ENCODE measurements at regions not wholly inside any gene's neighbourhood (a gene's known extent, or its start where the extent isn't known, plus 50 kb on each side); places are given as distances from the start of the nearest gene placed in this dataset.

DNA sequence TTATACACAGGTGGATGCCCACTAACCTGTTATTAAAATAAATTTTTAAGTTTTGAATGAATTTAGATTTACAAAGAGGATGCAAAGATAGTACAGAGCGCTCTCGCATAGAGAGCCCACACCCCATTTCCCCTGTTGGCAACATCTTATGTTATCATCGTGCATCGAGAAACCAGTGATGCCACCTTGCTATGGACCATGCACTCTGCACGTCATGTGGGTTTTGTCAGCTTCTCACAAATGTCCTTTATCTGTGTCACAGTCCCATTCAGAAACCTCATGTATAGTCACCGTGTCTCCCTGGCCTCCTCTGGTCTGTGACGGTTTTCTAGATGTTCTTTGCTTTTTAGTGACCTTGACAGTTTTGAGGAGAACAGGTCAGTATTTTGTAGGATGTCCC lies 60.0 kb downstream of the ING1 start:
- H3K4me3 ChIP-seq (ENCODE audit: low read depth, low read length) = no peak overlapping the region
- TF ChIP-seq, protein P1, sequence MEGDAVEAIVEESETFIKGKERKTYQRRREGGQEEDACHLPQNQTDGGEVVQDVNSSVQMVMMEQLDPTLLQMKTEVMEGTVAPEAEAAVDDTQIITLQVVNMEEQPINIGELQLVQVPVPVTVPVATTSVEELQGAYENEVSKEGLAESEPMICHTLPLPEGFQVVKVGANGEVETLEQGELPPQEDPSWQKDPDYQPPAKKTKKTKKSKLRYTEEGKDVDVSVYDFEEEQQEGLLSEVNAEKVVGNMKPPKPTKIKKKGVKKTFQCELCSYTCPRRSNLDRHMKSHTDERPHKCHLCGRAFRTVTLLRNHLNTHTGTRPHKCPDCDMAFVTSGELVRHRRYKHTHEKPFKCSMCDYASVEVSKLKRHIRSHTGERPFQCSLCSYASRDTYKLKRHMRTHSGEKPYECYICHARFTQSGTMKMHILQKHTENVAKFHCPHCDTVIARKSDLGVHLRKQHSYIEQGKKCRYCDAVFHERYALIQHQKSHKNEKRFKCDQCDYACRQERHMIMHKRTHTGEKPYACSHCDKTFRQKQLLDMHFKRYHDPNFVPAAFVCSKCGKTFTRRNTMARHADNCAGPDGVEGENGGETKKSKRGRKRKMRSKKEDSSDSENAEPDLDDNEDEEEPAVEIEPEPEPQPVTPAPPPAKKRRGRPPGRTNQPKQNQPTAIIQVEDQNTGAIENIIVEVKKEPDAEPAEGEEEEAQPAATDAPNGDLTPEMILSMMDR (IDR thresholded peaks at IDR 0.05; ENCODE audit: borderline replicate concordance, insufficient read depth, low read depth, low read length) = no peak

DNA sequence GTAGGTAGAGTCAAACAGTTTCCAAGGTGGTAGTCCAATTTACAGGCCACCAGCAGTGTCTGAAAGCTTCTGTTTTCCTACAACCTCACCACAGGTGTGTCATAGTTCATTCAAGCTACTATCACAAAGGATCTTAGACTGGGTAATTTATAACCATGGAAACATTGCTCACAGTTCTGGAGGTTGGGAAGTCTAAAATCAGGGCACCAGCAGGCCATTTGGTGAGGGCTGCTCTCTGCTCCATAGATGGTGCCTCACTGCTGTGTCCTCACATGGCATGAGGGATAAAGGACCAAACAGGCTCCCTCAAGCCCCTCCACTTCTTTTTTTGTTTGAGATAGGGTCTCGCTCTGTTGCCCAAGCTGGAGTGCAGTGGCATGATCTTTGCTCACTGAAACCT lies 60.6 kb downstream of the ING1 start:
- TF ChIP-seq, protein P1 (IDR thresholded peaks at IDR 0.05; ENCODE audit: borderline replicate concordance, insufficient read depth, low read depth, low read length) = no peak

DNA sequence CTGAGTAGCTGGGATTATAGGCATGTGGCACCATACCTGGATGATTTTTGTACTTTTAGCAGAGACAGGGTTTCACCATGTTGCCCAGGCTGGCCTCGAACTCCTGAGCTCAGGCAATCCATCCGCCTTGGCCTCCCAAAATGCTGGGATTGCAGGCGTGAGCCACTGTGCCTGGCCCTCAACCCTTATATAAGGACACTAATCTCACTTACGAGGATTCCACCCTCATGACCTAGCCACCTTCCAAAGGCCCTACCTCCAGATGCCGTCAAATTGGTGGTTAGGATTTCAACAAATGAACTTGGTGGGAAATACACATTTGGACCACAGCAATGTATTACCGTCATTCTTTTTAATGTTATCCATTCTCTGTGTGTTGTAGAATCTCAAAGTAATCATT lies 61.0 kb downstream of the ING1 start:
- TF ChIP-seq, protein P1 (IDR thresholded peaks at IDR 0.05; ENCODE audit: borderline replicate concordance, insufficient read depth, low read depth, low read length) = no peak
- H3K4me3 ChIP-seq (ENCODE audit: low read depth, low read length) = no peak overlapping the region

More for the DNA sequence above, 60.6 kb downstream of the ING1 start:
- H3K4me3 ChIP-seq (ENCODE audit: low read depth, low read length) = no peak overlapping the region

DNA sequence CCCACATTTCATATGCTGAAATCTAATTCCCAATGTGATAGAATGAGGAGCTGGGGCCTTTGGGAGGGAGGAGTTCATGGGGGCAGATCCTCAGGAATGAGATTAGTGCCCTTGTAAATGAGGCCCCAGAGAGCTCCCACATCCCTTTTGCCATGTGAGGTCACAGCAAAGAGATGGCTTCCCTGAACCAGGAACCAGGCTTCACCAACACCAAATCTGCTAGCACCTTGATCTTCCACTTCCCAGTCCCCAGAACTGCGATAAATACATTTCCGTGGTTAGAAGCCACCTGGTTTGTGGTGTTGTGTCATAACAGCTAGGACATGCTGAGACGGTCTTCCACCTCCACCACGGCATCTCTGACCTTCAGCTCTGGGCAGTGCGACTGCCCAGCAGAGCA lies 62.1 kb downstream of the ING1 start:
- TF ChIP-seq, protein P1 (IDR thresholded peaks at IDR 0.05; ENCODE audit: borderline replicate concordance, insufficient read depth, low read depth, low read length) = no peak
- no peak overlapping the region for H3K4me3 ChIP-seq (ENCODE audit: low read depth, low read length)

DNA sequence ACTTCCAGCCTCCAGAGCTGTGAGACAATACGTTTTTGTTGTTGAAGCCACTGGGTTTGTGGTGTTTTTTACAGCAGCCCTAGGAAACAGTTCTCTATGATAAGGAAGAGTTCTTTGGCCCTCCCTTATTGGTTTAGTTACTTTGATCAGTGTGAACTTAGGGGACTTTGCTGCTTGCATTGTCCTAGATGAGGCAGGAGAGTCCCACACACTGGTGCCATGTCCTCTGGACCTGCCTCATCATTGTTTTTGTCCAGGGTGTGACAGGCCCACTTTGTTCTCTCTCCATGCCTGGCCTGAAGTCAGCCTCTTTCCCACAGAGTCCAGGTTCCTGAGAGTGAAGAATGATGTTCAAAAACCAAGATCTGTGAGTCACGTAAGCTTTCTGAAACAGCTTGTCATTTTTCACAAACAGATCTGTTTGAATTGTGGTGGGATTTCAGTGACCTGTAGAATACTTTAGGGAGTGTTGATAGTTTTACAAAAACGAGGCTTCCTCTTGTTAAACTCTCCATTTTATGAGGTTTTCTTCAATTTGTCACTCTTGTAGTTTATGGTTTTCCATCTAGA lies 63.8 kb downstream of the ING1 start:
- TF ChIP-seq, protein P1 (IDR thresholded peaks at IDR 0.05; ENCODE audit: borderline replicate concordance, insufficient read depth, low read depth, low read length) = no peak
- no peak overlapping the region for H3K4me3 ChIP-seq (ENCODE audit: low read depth, low read length)

DNA sequence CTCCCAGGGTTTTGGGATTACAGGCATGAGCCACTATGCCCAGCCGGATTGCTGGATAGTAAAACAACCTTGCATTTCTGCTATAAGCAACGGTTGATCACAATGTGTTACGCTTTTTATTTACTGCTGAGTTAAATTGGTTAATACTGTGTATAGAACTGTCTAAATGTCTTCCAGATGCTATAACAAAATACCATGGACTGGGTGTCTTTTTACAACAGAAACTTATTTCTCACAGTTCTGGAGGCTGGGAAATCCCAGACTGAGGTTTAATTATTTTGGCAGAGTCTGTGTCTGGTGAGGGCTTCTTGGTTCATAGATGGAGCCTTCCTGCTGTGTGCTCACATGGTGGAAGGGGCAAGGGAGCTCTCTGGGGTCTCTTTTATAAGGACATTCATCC lies 65.5 kb downstream of the ING1 start:
- TF ChIP-seq, protein P1 (IDR thresholded peaks at IDR 0.05; ENCODE audit: borderline replicate concordance, insufficient read depth, low read depth, low read length) = no peak
- no peak overlapping the region for H3K4me3 ChIP-seq (ENCODE audit: low read depth, low read length)

DNA sequence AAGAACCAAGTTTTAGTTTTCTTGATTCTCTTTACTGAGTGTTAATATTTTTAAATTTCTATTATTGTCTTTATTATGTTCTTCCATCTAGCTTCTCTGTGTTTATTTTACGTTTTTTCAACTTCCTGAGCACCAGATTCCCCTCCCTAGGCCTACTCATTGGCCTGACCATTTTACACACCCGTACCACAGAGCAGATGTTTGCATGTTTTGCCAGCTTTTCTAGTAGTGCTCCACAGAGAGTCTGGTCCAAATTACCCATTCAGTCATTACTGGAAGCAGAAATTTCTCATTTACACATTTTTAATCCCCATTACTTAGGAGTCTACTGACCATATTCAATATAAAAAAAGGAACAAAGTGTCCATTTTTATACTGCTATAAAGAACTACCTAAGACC lies 66.9 kb downstream of the ING1 start:
- H3K4me3 ChIP-seq (ENCODE audit: low read depth, low read length) = no peak overlapping the region
- TF ChIP-seq, protein P1 (IDR thresholded peaks at IDR 0.05; ENCODE audit: borderline replicate concordance, insufficient read depth, low read depth, low read length) = no peak
